ENCODE measurements at regions not wholly inside any gene's neighbourhood (a gene's known extent, or its start where the extent isn't known, plus 50 kb on each side); places are given as distances from the start of the nearest gene placed in this dataset.

DNA sequence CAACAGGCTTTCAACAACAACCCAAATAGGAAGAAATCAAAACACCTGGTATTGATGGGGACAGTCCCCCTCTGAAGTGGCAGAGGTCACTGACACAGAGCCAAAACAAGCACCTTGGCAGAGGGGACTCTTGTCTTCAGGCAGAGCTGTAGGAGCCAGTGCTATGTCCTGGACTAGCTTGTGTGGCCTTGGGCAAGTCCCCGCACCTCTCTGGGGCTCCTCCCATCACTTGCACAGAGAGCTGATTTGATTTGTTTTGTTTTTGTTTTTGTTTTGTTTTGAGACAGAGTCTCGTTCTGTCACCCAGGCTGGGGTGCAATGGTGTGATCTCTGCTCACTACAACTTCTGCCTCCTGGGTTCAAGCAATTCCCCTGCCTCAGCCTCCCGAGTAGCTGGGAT is 100.8 kb downstream of the C9orf50 start:
- Histone ChIP-seq H3K9ac (ENCODE audit: low read length) (no peak overlapping the region), H3K4me3 (ENCODE audit: low read length) (no peak overlapping the region), H3K9me3 (replicated peaks; ENCODE audit: insufficient read depth, low read length) (no peaks in the 10 kb centered on the region), H3K9me2 (replicated peaks; ENCODE audit: insufficient read depth, low read length) (no peaks in the 10 kb centered on the region), H3K4me2 (ENCODE audit: low read depth, low read length) (no peak overlapping the region), H3F3A (ENCODE audit: insufficient read depth, low read length) (no peaks in the 10 kb centered on the region), H3K4me1 (ENCODE audit: low read length) (no peaks in the 10 kb centered on the region), H3K79me2 (ENCODE audit: low read length) (no peaks in the 10 kb centered on the region), H2AFZ (ENCODE audit: low read length) (no peak overlapping the region), H3K36me3 (replicated peaks; ENCODE audit: insufficient read depth, low read length) (no peaks in the 10 kb centered on the region), H3K27ac (ENCODE audit: low read length) (no peak overlapping the region), H3K27me3 (replicated peaks; ENCODE audit: insufficient read depth, low read length) (peaks cover 22% of the 10 kb centered on the region), H4K20me1 (ENCODE audit: insufficient read depth, low read length) (no peaks in the 10 kb centered on the region)
- TF ChIP-seq EZH2phosphoT487 (IDR thresholded peaks at IDR 0.05; ENCODE audit: low read length) (no peak), EZH2 (optimal IDR thresholded peaks at IDR 0.05; ENCODE audit: low read depth, low read length) (no peak)
- TF ChIP-seq, protein P1, sequence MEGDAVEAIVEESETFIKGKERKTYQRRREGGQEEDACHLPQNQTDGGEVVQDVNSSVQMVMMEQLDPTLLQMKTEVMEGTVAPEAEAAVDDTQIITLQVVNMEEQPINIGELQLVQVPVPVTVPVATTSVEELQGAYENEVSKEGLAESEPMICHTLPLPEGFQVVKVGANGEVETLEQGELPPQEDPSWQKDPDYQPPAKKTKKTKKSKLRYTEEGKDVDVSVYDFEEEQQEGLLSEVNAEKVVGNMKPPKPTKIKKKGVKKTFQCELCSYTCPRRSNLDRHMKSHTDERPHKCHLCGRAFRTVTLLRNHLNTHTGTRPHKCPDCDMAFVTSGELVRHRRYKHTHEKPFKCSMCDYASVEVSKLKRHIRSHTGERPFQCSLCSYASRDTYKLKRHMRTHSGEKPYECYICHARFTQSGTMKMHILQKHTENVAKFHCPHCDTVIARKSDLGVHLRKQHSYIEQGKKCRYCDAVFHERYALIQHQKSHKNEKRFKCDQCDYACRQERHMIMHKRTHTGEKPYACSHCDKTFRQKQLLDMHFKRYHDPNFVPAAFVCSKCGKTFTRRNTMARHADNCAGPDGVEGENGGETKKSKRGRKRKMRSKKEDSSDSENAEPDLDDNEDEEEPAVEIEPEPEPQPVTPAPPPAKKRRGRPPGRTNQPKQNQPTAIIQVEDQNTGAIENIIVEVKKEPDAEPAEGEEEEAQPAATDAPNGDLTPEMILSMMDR (IDR thresholded peaks at IDR 0.05; ENCODE audit: low read length) = no peak
- DNase-seq = no peak

DNA sequence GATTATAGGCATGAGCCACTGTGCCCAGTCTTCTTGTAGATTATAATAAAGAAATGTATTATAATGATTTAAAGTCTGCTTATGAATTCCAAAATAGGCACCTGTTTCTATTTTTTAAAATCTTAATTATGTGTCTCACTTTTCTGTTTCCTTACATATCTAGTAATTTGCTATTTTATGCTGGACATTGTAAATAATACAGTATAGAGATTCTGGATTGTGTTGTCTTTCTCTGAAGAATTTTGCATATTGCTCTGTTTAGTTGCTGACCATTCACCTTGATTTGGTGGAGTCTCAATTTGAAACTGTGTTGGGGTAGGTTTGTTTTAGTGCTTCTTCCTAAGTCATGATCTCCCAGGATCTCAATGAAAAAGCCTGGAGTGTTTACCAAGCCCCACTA is 102.8 kb downstream of the C9orf50 start:
- Histone ChIP-seq H3K4me2 (ENCODE audit: low read depth, low read length) (no peak overlapping the region), H3K9me3 (replicated peaks; ENCODE audit: insufficient read depth, low read length) (0 out of 2 replicates have a peak, but pooled peaks cover 5% of the 10 kb centered on the region), H3K4me1 (ENCODE audit: low read length) (no peaks in the 10 kb centered on the region), H2AFZ (ENCODE audit: low read length) (no peak overlapping the region), H3K9me2 (replicated peaks; ENCODE audit: insufficient read depth, low read length) (no peaks in the 10 kb centered on the region), H3K79me2 (ENCODE audit: low read length) (no peaks in the 10 kb centered on the region), H3K36me3 (replicated peaks; ENCODE audit: insufficient read depth, low read length) (no peaks in the 10 kb centered on the region), H3K9ac (ENCODE audit: low read length) (no peak overlapping the region), H3K4me3 (ENCODE audit: low read length) (no peak overlapping the region), H3K27me3 (replicated peaks; ENCODE audit: insufficient read depth, low read length) (peaks cover 22% of the 10 kb centered on the region), H4K20me1 (ENCODE audit: insufficient read depth, low read length) (no peaks in the 10 kb centered on the region), H3F3A (ENCODE audit: insufficient read depth, low read length) (no peaks in the 10 kb centered on the region), H3K27ac (ENCODE audit: low read length) (no peak overlapping the region)
- TF ChIP-seq, protein P1 (IDR thresholded peaks at IDR 0.05; ENCODE audit: low read length) = no peak
- TF ChIP-seq EZH2 (optimal IDR thresholded peaks at IDR 0.05; ENCODE audit: low read depth, low read length) (no peak), EZH2phosphoT487 (IDR thresholded peaks at IDR 0.05; ENCODE audit: low read length) (no peak)
- no peak for DNase-seq

DNA sequence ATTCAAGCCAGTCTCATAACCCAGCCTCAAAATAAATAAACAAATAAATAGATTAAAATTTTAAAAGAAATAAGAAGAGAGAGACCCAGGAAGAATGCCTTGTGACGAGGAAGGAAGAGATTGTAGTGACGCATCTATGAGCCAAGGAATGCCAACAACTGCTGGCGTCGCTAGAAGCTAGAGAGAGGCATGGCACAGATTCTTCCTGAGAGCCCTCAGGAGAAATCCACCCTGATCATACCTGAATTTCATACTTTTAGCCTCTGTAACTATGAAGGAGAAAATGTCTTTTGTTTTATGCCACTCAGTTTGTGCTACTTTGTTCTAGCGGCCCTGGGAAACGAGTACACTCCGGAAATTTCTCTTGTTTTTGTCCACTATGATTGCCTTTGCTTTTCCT is 103.9 kb downstream of the C9orf50 start:
- H3K36me3 ChIP-seq (replicated peaks; ENCODE audit: insufficient read depth, low read length) = no peaks in the 10 kb centered on the region
- H3K4me2 ChIP-seq (ENCODE audit: low read depth, low read length) = no peak overlapping the region
- 0 out of 2 replicates have a peak, but pooled peaks cover 5% of the 10 kb centered on the region for H3K9me3 ChIP-seq (replicated peaks; ENCODE audit: insufficient read depth, low read length)
- TF ChIP-seq EZH2phosphoT487 (IDR thresholded peaks at IDR 0.05; ENCODE audit: low read length) = no peak
- TF ChIP-seq EZH2 (optimal IDR thresholded peaks at IDR 0.05; ENCODE audit: low read depth, low read length) = no peak
- TF ChIP-seq, protein P1 (IDR thresholded peaks at IDR 0.05; ENCODE audit: low read length) = no peak
- H4K20me1 ChIP-seq (ENCODE audit: insufficient read depth, low read length) = no peaks in the 10 kb centered on the region
- H3K9ac ChIP-seq (ENCODE audit: low read length) = no peak overlapping the region
- H3K9me2 ChIP-seq (replicated peaks; ENCODE audit: insufficient read depth, low read length) = no peaks in the 10 kb centered on the region
- H3K27ac ChIP-seq (ENCODE audit: low read length) = no peak overlapping the region
- H3F3A ChIP-seq (ENCODE audit: insufficient read depth, low read length) = no peaks in the 10 kb centered on the region
- DNase-seq = no peak
- no peak overlapping the region for H2AFZ ChIP-seq (ENCODE audit: low read length)
- no peak overlapping the region for H3K4me3 ChIP-seq (ENCODE audit: low read length)
- no peaks in the 10 kb centered on the region for H3K4me1 ChIP-seq (ENCODE audit: low read length)
- peaks cover 29% of the 10 kb centered on the region for H3K27me3 ChIP-seq (replicated peaks; ENCODE audit: insufficient read depth, low read length)
- no peaks in the 10 kb centered on the region for H3K79me2 ChIP-seq (ENCODE audit: low read length)

Data from MM.1S (cell line).